Endothelial cell of umbilical vein (primary cell): ENCODE measurements at regions not wholly inside any gene's neighbourhood (a gene's known extent, or its start where the extent isn't known, plus 50 kb on each side); places are given as distances from the start of the nearest gene placed in this dataset.

Source experiments
- BruUV-seq: library from RNA; stranded (reverse); fragments of 400-500 nt; replicated peaks from 2 replicates; lab custom pipeline; 2021; lab: Mats Ljungman, UMichigan
- CTCF ChIA-PET: fragments of 300-600, 350-600 bp; sonication (Branson Sonifier 250); formaldehyde crosslinking; loops from one replicate; lab custom pipeline; 2021; ENCODE audit warnings: antibody characterized with exemption, inconsistent platforms; lab: Charles Lee
- POLR2A ChIA-PET: fragments of 300-600, 350-600 bp; sonication (Branson Sonifier 250); formaldehyde crosslinking; loops from one replicate; lab custom pipeline; 2021; ENCODE audit warnings: antibody characterized with exemption, inconsistent platforms; lab: Charles Lee
- DNase-seq: peaks from one replicate; pipeline ENCODE4 v3.0.0-alpha.2; 2011; ENCODE audit warnings: low read depth, low spot score
- FAIRE-seq: peaks from 2 replicates; lab custom pipeline; 2011; peaks lifted over from hg19 to GRCh38; lab: Jason Lieb, UNC
- H2AFZ ChIP-seq: 2 replicates; pipeline ENCODE4 v1.6.0; 2012; ENCODE audit warnings: low read depth, low read length, control low read depth, inconsistent platforms
- H3K27ac ChIP-seq: 2 replicates; pipeline ENCODE4 v1.5.1; 2011; ENCODE audit warnings: low read depth, mild to moderate bottlenecking, control low read depth, low read length, moderate library complexity; ENCODE audit not compliant: insufficient read depth
- H3K27me3 ChIP-seq, 2 experiments: 2 replicates each; pipeline versions ENCODE4 v1.6.0 to v1.6.1; 2011; ENCODE audit warnings: low read length in 2 of 2, mixed read lengths in 1 of 2; ENCODE audit not compliant: control insufficient read depth in 2 of 2, insufficient read depth in 2 of 2
- H3K36me3 ChIP-seq, 2 experiments: 2 replicates in 1 of 2; 3 replicates in 1 of 2; pipeline ENCODE4 v1.5.1; 2011; ENCODE audit warnings: low read length in 2 of 2, mild to moderate bottlenecking in 1 of 2, moderate library complexity in 1 of 2; ENCODE audit not compliant: control insufficient read depth in 2 of 2, insufficient read depth in 2 of 2; ENCODE audit errors: extremely low read depth in 1 of 2
- H3K4me1 ChIP-seq: 3 replicates; pipeline ENCODE4 v1.5.1; 2011; ENCODE audit warnings: mild to moderate bottlenecking, low read length; ENCODE audit not compliant: control insufficient read depth, insufficient read depth; ENCODE audit errors: extremely low read depth
- H3K4me2 ChIP-seq: 2 replicates; pipeline ENCODE4 v1.6.1; 2011; ENCODE audit warnings: low read length, control low read depth, mixed read lengths; ENCODE audit not compliant: insufficient read depth
- H3K4me3 ChIP-seq, 3 experiments: fragments of 200-600 bp in 1 of 3; sonication (generic), shearing (Covaris generic) in 1 of 3; replicated peaks in 1 of 3; 2 replicates each; pipeline ENCODE4 v1.5.1; 2011 to 2016; ENCODE audit warnings: control low read depth in 3 of 3, low read length in 3 of 3, mild to moderate bottlenecking in 2 of 3, inconsistent platforms in 1 of 3, low read depth in 1 of 3, moderate library complexity in 1 of 3; ENCODE audit not compliant: insufficient read depth in 1 of 3
- H3K79me2 ChIP-seq: 2 replicates; pipeline ENCODE4 v1.6.0; 2012; ENCODE audit warnings: low read length, inconsistent platforms; ENCODE audit not compliant: control insufficient read depth, insufficient read depth
- H3K9ac ChIP-seq: replicated peaks from 2 replicates; pipeline ENCODE3; 2011; ENCODE audit warnings: low read length, control low read depth; ENCODE audit not compliant: insufficient read depth; ENCODE audit errors: extremely low read depth
- H3K9me1 ChIP-seq: replicated peaks from 3 replicates; pipeline ENCODE4 v1.6.0; 2011; ENCODE audit warnings: mild to moderate bottlenecking, low read length; ENCODE audit not compliant: control insufficient read depth, insufficient read depth; ENCODE audit errors: extremely low read depth
- H3K9me3 ChIP-seq: replicated peaks from 2 replicates; pipeline ENCODE4 v1.5.1; 2012; ENCODE audit warnings: low read length, inconsistent platforms; ENCODE audit not compliant: control insufficient read depth, insufficient read depth
- H4K20me1 ChIP-seq: replicated peaks from 2 replicates; pipeline ENCODE3; 2011; ENCODE audit warnings: mild to moderate bottlenecking, low read length; ENCODE audit not compliant: control insufficient read depth, insufficient read depth; ENCODE audit errors: extremely low read depth
- CTCF ChIP-seq, 2 donors: IDR thresholded peaks; 1 replicate in 1 of 2; 2 replicates in 1 of 2; pipeline ENCODE4 v1.5.1; 2011; ENCODE audit warnings: low read length in 2 of 2, mild to moderate bottlenecking in 2 of 2, moderate library complexity in 2 of 2, control low read depth in 1 of 2, inconsistent platforms in 1 of 2, low read depth in 1 of 2; ENCODE audit not compliant: insufficient read depth in 1 of 2; ENCODE audit errors: extremely low read depth in 1 of 2
- EZH2 ChIP-seq: IDR thresholded peaks from 2 replicates; pipeline ENCODE4 v1.6.1; 2012; ENCODE audit warnings: borderline replicate concordance, low read depth, mild to moderate bottlenecking, moderate library complexity, low read length, inconsistent platforms; ENCODE audit not compliant: severe bottlenecking
- FOS ChIP-seq: IDR thresholded peaks from 2 replicates; pipeline ENCODE4 v1.6.1; 2011; ENCODE audit warnings: mild to moderate bottlenecking, low read length, moderate library complexity, borderline replicate concordance; ENCODE audit not compliant: insufficient read depth
- GATA2 ChIP-seq: IDR thresholded peaks from 2 replicates; pipeline ENCODE4 v1.7.0; 2011; ENCODE audit warnings: low read depth, mild to moderate bottlenecking, moderate library complexity, mixed read lengths, low read length; ENCODE audit not compliant: insufficient read length, insufficient read depth
- JUN ChIP-seq: IDR thresholded peaks from 2 replicates; pipeline ENCODE4 v1.6.1; 2011; ENCODE audit warnings: borderline replicate concordance, low read depth; ENCODE audit not compliant: insufficient read length, insufficient read depth
- MAX ChIP-seq: IDR thresholded peaks from 2 replicates; pipeline ENCODE4 v1.6.1; 2011; ENCODE audit not compliant: insufficient read depth, insufficient read length
- MYC ChIP-seq: IDR thresholded peaks from one replicate; pipeline ENCODE4 v1.6.1; 2011; ENCODE audit warnings: mild to moderate bottlenecking, low read depth, low read length
- POLR2A ChIP-seq: IDR thresholded peaks from 2 replicates; pipeline ENCODE4 v1.6.1; 2012; ENCODE audit warnings: low read depth, mild to moderate bottlenecking, control low read depth, low read length
- POLR2AphosphoS5 ChIP-seq: IDR thresholded peaks from 2 replicates; pipeline ENCODE4 v1.6.1; 2012; ENCODE audit warnings: low read depth, mild to moderate bottlenecking, control low read depth, low read length, moderate library complexity; ENCODE audit not compliant: insufficient read depth
- dilution Hi-C: fragments of 300-500 bp; cut with MboI; formaldehyde crosslinking; loops from one replicate; pipeline ENCODE4 v1.15.0; 2019; ENCODE audit warnings: low sequenced_read_pairs; ENCODE audit not compliant: extremely low pct_ligation_motif_present
- intact Hi-C: fragments of 100-400 bp; cut with micrococcal nuclease; formaldehyde crosslinking; loops from one replicate; pipeline ENCODE4 v1.10.0; 2022

DNA sequence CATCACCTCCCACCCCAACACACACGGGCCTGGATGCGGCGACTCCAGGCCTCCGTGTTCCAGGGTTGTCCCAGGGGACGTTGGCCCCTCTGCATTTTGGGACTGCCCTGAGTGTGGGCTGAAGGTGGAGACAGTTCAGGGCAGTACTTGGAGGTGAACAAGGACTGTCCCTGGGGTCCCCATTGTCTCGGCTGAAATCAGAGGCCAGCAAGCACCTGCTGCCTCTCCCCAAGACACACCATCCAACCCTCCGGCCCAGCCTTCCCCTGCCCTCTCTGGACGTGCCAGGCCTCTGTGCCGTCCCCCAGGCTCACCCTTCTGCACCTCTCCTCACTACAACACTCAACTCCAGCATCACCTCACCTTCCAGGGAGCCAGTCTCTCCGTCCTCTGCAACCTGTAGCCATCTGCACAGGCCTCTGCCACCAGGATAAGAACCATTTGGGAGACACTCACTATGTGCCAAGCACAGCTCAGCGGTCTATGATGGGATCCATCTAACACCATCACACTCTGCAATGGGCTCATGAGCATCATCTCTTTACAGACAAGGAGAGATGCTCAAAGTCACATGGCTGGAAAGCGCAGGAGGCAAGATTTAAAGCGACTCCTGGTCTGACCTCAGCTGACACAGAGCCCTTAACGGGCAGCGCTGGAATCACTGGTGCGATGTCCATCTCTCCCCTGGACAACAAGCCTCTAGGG lies 104.5 kb upstream of the SEC14L1 start:
- POLR2A ChIA-PET = no interaction called here
- H3K4me3 ChIP-seq = no peak overlapping the region
- H3K4me2 ChIP-seq = no peak overlapping the region
- TF ChIP-seq MAX = no peak
- no peak for TF ChIP-seq CTCF (IDR thresholded peaks at IDR 0.05; ENCODE audit: extremely low read depth in 1 of 2, insufficient read depth in 1 of 2, low read depth in 1 of 2, low read length in 2 of 2)
- TF ChIP-seq POLR2AphosphoS5 = no peak
- TF ChIP-seq POLR2A = no peak
- no peak for TF ChIP-seq GATA2
- TF ChIP-seq EZH2 = no peak
- no peak for TF ChIP-seq MYC
- no peak for TF ChIP-seq FOS
- TF ChIP-seq JUN = no peak
- intact Hi-C loops (no loop called here), dilution Hi-C loops (no loop called here)
- no peaks in the 10 kb centered on the region for H3K9me1 ChIP-seq
- DNase-seq (no peak), FAIRE-seq (no peak)
- no peaks in the 10 kb centered on the region for H4K20me1 ChIP-seq
- no TSS peak for BruUV-seq
- H3K27me3 ChIP-seq = no peaks in the 10 kb centered on the region
- H3K27ac ChIP-seq = no peak overlapping the region
- no peaks in the 10 kb centered on the region for H3K79me2 ChIP-seq
- CTCF ChIA-PET = interaction anchor here (1.6 to 3.9 kb wide), 2 partner anchors 10 to 21 kb away, joined by 3 to 32 read pairs; no protein-coding TSS in a partner anchor
- no peak overlapping the region for H2AFZ ChIP-seq
- no peak overlapping the region for H3K9ac ChIP-seq
- H3K4me1 ChIP-seq = no peaks in the 10 kb centered on the region
- no peaks in the 10 kb centered on the region for H3K9me3 ChIP-seq
- H3K36me3 ChIP-seq = no peaks in the 10 kb centered on the region
